ENCODE measurements at regions not wholly inside any gene's neighbourhood (a gene's known extent, or its start where the extent isn't known, plus 50 kb on each side); places are given as distances from the start of the nearest gene placed in this dataset.

- peak in 1 of 2 experiments; percentile 5 for DNase-seq
These were observed 321.6 kb upstream of the TENM4 start for GRCh38 chr11:79762279-79762921.

- DNase-seq = no peak
These were observed 317.5 kb upstream of the TENM4 start for GRCh38 chr11:79758325-79758724.

GRCh38 chr11:79747406-79747805, 306.6 kb upstream of the TENM4 start:
- no peak for DNase-seq

GRCh38 chr11:79744941-79745340, 304.1 kb upstream of the TENM4 start:
- DNase-seq = no peak

- no peak for DNase-seq
These were observed 301.3 kb upstream of the TENM4 start for GRCh38 chr11:79742176-79742575.

GRCh38 chr11:79739591-79739990, 298.8 kb upstream of the TENM4 start:
- no peak for DNase-seq

GRCh38 chr11:79727221-79727620, 286.4 kb upstream of the TENM4 start:
- DNase-seq = no peak

- DNase-seq = no peak
These were observed 279.3 kb upstream of the TENM4 start for GRCh38 chr11:79720115-79720514.

- peak; percentile 3 to 26 for DNase-seq
These were observed 267.6 kb upstream of the TENM4 start for GRCh38 chr11:79708319-79708932.

GRCh38 chr11:79705648-79706047, 264.8 kb upstream of the TENM4 start:
- DNase-seq = no peak

GRCh38 chr11:79702303-79702702, 261.5 kb upstream of the TENM4 start:
- DNase-seq = no peak

GRCh38 chr11:79699246-79699645, 258.4 kb upstream of the TENM4 start:
- no peak for DNase-seq

GRCh38 chr11:79697905-79698304, 257.1 kb upstream of the TENM4 start:
- DNase-seq = no peak

- no peak for DNase-seq
These were observed 253.5 kb upstream of the TENM4 start for GRCh38 chr11:79694368-79694767.

GRCh38 chr11:79691445-79691844, 250.6 kb upstream of the TENM4 start:
- DNase-seq = no peak

GRCh38 chr11:79686703-79687419, 246.0 kb upstream of the TENM4 start:
- no peak for DNase-seq

GRCh38 chr11:79683930-79684329, 243.1 kb upstream of the TENM4 start:
- DNase-seq = no peak

GRCh38 chr11:79678780-79679452, 238.1 kb upstream of the TENM4 start:
- DNase-seq = no peak

- no peak for DNase-seq
These were observed 235.6 kb upstream of the TENM4 start for GRCh38 chr11:79676396-79676795.

GRCh38 chr11:79675081-79675480, 234.3 kb upstream of the TENM4 start:
- no peak for DNase-seq

GRCh38 chr11:79672786-79673185, 232.0 kb upstream of the TENM4 start:
- no peak for DNase-seq

- no peak for DNase-seq
These were observed 230.6 kb upstream of the TENM4 start for GRCh38 chr11:79671401-79671800.

GRCh38 chr11:79670882-79671281, 230.1 kb upstream of the TENM4 start:
- DNase-seq = no peak

GRCh38 chr11:79668575-79668974, 227.7 kb upstream of the TENM4 start:
- DNase-seq = no peak
